Prostate gland (tissue), 2 donors: ENCODE measurements at regions not wholly inside any gene's neighbourhood (a gene's known extent, or its start where the extent isn't known, plus 50 kb on each side); places are given as distances from the start of the nearest gene placed in this dataset.

Source experiments
- DNase-seq: peaks from one replicate; pipeline ENCODE4 v3.0.0-alpha.2; 2019; ENCODE audit warnings: low spot score
- H3K27ac ChIP-seq, 2 donors: fragments of 200-600 bp; sonication (generic); 2 replicates each; pipeline ENCODE4 v1.5.1; 2017 to 2019
- H3K27me3 ChIP-seq: fragments of 200-600 bp; sonication (generic); replicated peaks from 2 replicates; pipeline ENCODE4 v1.5.1; 2019; ENCODE audit not compliant: insufficient read depth
- H3K36me3 ChIP-seq, 2 donors: fragments of 200-600 bp; sonication (generic); 1 replicate in 1 of 2; 2 replicates in 1 of 2; pipeline versions ENCODE4 v1.5.1 to v1.8.1; 2017 to 2019
- H3K4me1 ChIP-seq: fragments of 200-600 bp; sonication (generic); replicated peaks from 2 replicates; pipeline ENCODE4 v1.5.1; 2019
- H3K4me3 ChIP-seq, 2 donors: fragments of 200-600 bp; sonication (generic); 2 replicates each; pipeline ENCODE4 v1.5.1; 2017 to 2019
- H3K9me3 ChIP-seq: fragments of 200-600 bp; sonication (generic); 2 replicates; pipeline ENCODE4 v1.5.1; 2017
- CTCF ChIP-seq, 4 experiments: fragments of 200-600 bp in 2 of 4; fragments of 450-650 bp in 2 of 4; sonication (generic) in 2 of 4; IDR thresholded peaks; 1 replicate in 3 of 4; 2 replicates in 1 of 4; pipeline ENCODE4 v1.5.1; 2016 to 2019; ENCODE audit warnings: antibody characterized with exemption in 4 of 4, mild to moderate bottlenecking in 2 of 4, moderate library complexity in 2 of 4
- POLR2A ChIP-seq: fragments of 450-650 bp; IDR thresholded peaks from one replicate; pipeline ENCODE4 v1.6.1; 2016; ENCODE audit warnings: antibody characterized with exemption, mild to moderate bottlenecking
- POLR2AphosphoS5 ChIP-seq: sonication (generic); formaldehyde crosslinking; IDR thresholded peaks from one replicate; pipeline ENCODE4 v1.6.1; 2017; ENCODE audit warnings: antibody characterized with exemption
- WGBS: methylation state at CpG from one replicate; pipeline ENCODE4 v1.1.5; 2018; 5-methylcytosine and 5-hydroxymethylcytosine counted together
- intact Hi-C: fragments of 100-400 bp; cut with DNase I; formaldehyde crosslinking; loops from one replicate; pipeline ENCODE4 v1.14.2; 2022

- H3K4me3 ChIP-seq = no peak overlapping the region
- no peak for TF ChIP-seq POLR2AphosphoS5
- TF ChIP-seq POLR2A = no peak
- TF ChIP-seq CTCF (IDR thresholded peaks at IDR 0.05) = no peak
- intact Hi-C loops = no loop called here
- no peaks in the 10 kb centered on the region for H3K9me3 ChIP-seq
- H3K36me3 ChIP-seq = no peaks in the 10 kb centered on the region
- DNase-seq = no peak
- WGBS = 64% methylated on average over 4 of the region's 4 CpGs
- no peaks in the 10 kb centered on the region for H3K4me1 ChIP-seq
- no peaks in the 10 kb centered on the region for H3K27me3 ChIP-seq
- H3K27ac ChIP-seq = no peak overlapping the region
Observed at GRCh38 chr6:125658759-125659431, 90.5 kb upstream of the HEY2 start.

- no peaks in the 10 kb centered on the region for H3K36me3 ChIP-seq
- no peak overlapping the region for H3K27ac ChIP-seq
- intact Hi-C loops = no loop called here
- no peaks in the 10 kb centered on the region for H3K9me3 ChIP-seq
- DNase-seq = no peak
- 100% methylated on average over 1 of the region's 1 CpG for WGBS
- TF ChIP-seq POLR2AphosphoS5 (no peak), POLR2A (no peak), CTCF (IDR thresholded peaks at IDR 0.05) (no peak)
- H3K4me1 ChIP-seq = no peaks in the 10 kb centered on the region
- no peak overlapping the region for H3K4me3 ChIP-seq
- no peaks in the 10 kb centered on the region for H3K27me3 ChIP-seq
Observed at GRCh38 chr6:125659887-125660286, 89.5 kb upstream of the HEY2 start.

- Histone ChIP-seq H3K27ac (no peak overlapping the region), H3K9me3 (no peaks in the 10 kb centered on the region), H3K4me1 (no peaks in the 10 kb centered on the region), H3K36me3 (no peaks in the 10 kb centered on the region), H3K27me3 (no peaks in the 10 kb centered on the region), H3K4me3 (no peak overlapping the region)
- TF ChIP-seq POLR2A (no peak), CTCF (IDR thresholded peaks at IDR 0.05) (no peak), POLR2AphosphoS5 (no peak)
- no peak for DNase-seq
- WGBS = 76% methylated on average over 4 of the region's 4 CpGs
- intact Hi-C loops = no loop called here
Observed at GRCh38 chr6:125662296-125662695, 87.1 kb upstream of the HEY2 start.

- 81% methylated on average over 5 of the region's 5 CpGs for WGBS
- DNase-seq = no peak
- H3K9me3 ChIP-seq = no peaks in the 10 kb centered on the region
Observed at GRCh38 chr6:125665295-125665814, 84.1 kb upstream of the HEY2 start.

More at GRCh38 chr6:125665295-125665814, 84.1 kb upstream of the HEY2 start:
- intact Hi-C loops = no loop called here
- Histone ChIP-seq H3K27me3 (no peaks in the 10 kb centered on the region), H3K4me1 (no peaks in the 10 kb centered on the region), H3K27ac (no peak overlapping the region), H3K4me3 (no peak overlapping the region), H3K36me3 (no peaks in the 10 kb centered on the region)
- TF ChIP-seq CTCF (IDR thresholded peaks at IDR 0.05) = no peak
- no peak for TF ChIP-seq POLR2AphosphoS5
- no peak for TF ChIP-seq POLR2A
